Astrocyte of the spinal cord (primary cell): ENCODE measurements at regions not wholly inside any gene's neighbourhood (a gene's known extent, or its start where the extent isn't known, plus 50 kb on each side); places are given as distances from the start of the nearest gene placed in this dataset.

ENCODE experiments used
- DNase-seq: peaks from one replicate; pipeline ENCODE4 v3.0.0; 2011; ENCODE audit warnings: low read depth, low spot score
- H3K4me3 ChIP-seq: 2 replicates; pipeline ENCODE4 v1.5.1; 2011; ENCODE audit warnings: low read depth, mild to moderate bottlenecking, low read length, moderate library complexity
- CTCF ChIP-seq: IDR thresholded peaks from 2 replicates; pipeline ENCODE4 v1.5.1; 2012; ENCODE audit warnings: low read depth, mild to moderate bottlenecking, low read length, inconsistent platforms
- in situ Hi-C: cut with HindIII; loops from 2 replicates; pipeline ENCODE4 v1.10.0; 2017; ENCODE audit warnings: low sequenced_read_pairs

GRCh38 chr13:107994137-107994536, 221.2 kb downstream of the LIG4 start:
- H3K4me3 ChIP-seq, result no peak overlapping the region
- TF ChIP-seq CTCF, result no peak
- no peak for DNase-seq
- in situ Hi-C loops, result no loop called here

GRCh38 chr13:107993239-107993949, 221.9 kb downstream of the LIG4 start:
- DNase-seq, result peak; percentile 27
- in situ Hi-C loops, result no loop called here
- H3K4me3 ChIP-seq, result no peak overlapping the region
- no peak for TF ChIP-seq CTCF

GRCh38 chr13:107992542-107992941, 222.8 kb downstream of the LIG4 start:
- TF ChIP-seq CTCF, result no peak
- no peak for DNase-seq
- no peak overlapping the region for H3K4me3 ChIP-seq
- in situ Hi-C loops, result no loop called here

GRCh38 chr13:107977071-107977574, 238.2 kb downstream of the LIG4 start:
- in situ Hi-C loops, result no loop called here
- no peak for TF ChIP-seq CTCF
- H3K4me3 ChIP-seq, result no peak overlapping the region
- DNase-seq, result no peak

- in situ Hi-C loops, result no loop called here
- no peak for DNase-seq
- no peak overlapping the region for H3K4me3 ChIP-seq
- TF ChIP-seq CTCF, result no peak
Observed at GRCh38 chr13:107976628-107977027, 238.7 kb downstream of the LIG4 start.

GRCh38 chr13:107974409-107974808, 240.9 kb downstream of the LIG4 start:
- DNase-seq, result no peak
- H3K4me3 ChIP-seq, result no peak overlapping the region
- in situ Hi-C loops, result no loop called here
- no peak for TF ChIP-seq CTCF
